Loucy (cell line): ENCODE measurements at regions not wholly inside any gene's neighbourhood (a gene's known extent, or its start where the extent isn't known, plus 50 kb on each side); places are given as distances from the start of the nearest gene placed in this dataset.

Experiments used
- H2AFZ ChIP-seq: fragments of 200-600 bp; sonication (generic); 2 replicates; pipeline ENCODE4 v1.6.0; 2016; ENCODE audit warnings: antibody characterized with exemption, mild to moderate bottlenecking, low read length, moderate library complexity
- H3F3A ChIP-seq: fragments of 200-600 bp; 2 replicates; pipeline ENCODE4 v1.6.0; 2016; ENCODE audit warnings: antibody characterized with exemption, low read depth, mild to moderate bottlenecking
- H3K27me3 ChIP-seq: fragments of 200-600 bp; sonication (generic); 2 replicates; pipeline ENCODE4 v1.6.1; 2014; ENCODE audit warnings: low read length, mild to moderate bottlenecking; ENCODE audit not compliant: insufficient read depth, poor library complexity, severe bottlenecking
- H3K36me3 ChIP-seq: fragments of 200-600 bp; sonication (generic); 2 replicates; pipeline ENCODE4 v1.6.1; 2016; ENCODE audit warnings: low read length; ENCODE audit not compliant: insufficient read depth
- H3K4me1 ChIP-seq: fragments of 200-600 bp; sonication (generic); 2 replicates; pipeline ENCODE4 v1.5.1; 2014; ENCODE audit warnings: low read length, mild to moderate bottlenecking; ENCODE audit not compliant: insufficient read depth, poor library complexity, severe bottlenecking
- H3K4me2 ChIP-seq: fragments of 200-600 bp; sonication (generic); 2 replicates; pipeline ENCODE4 v1.6.0; 2014; ENCODE audit warnings: antibody characterized with exemption, low read length, low read depth, mild to moderate bottlenecking; ENCODE audit not compliant: poor library complexity, severe bottlenecking
- H3K4me3 ChIP-seq: fragments of 200-600 bp; sonication (generic); 2 replicates; pipeline ENCODE4 v1.5.1; 2014; ENCODE audit warnings: low read length, mild to moderate bottlenecking, mixed read lengths; ENCODE audit not compliant: poor library complexity, severe bottlenecking
- H3K79me2 ChIP-seq: fragments of 200-600 bp; sonication (generic); 2 replicates; pipeline ENCODE4 v1.6.1; 2014; ENCODE audit warnings: low read length; ENCODE audit not compliant: insufficient read depth
- H3K9ac ChIP-seq: fragments of 200-600 bp; sonication (generic); 2 replicates; pipeline ENCODE4 v1.6.0; 2014; ENCODE audit warnings: mild to moderate bottlenecking, low read depth, low read length, moderate library complexity; ENCODE audit not compliant: poor library complexity, severe bottlenecking
- H3K9me2 ChIP-seq: fragments of 200-600 bp; sonication (generic); replicated peaks from 2 replicates; pipeline ENCODE4 v1.6.1; 2016; ENCODE audit warnings: low read depth, low read length, mixed read lengths
- H3K9me3 ChIP-seq: fragments of 200-600 bp; sonication (generic); 2 replicates; pipeline ENCODE4 v1.6.1; 2014; ENCODE audit warnings: mild to moderate bottlenecking, antibody characterized with exemption, low read length, low read depth; ENCODE audit not compliant: insufficient read depth
- H4K20me1 ChIP-seq: fragments of 200-600 bp; sonication (generic); 2 replicates; pipeline ENCODE4 v1.6.0; 2014; ENCODE audit warnings: antibody characterized with exemption, low read length, mild to moderate bottlenecking; ENCODE audit not compliant: insufficient read depth, poor library complexity, severe bottlenecking
- EZH2phosphoT487 ChIP-seq: fragments of 200-600 bp; IDR thresholded peaks from 2 replicates; pipeline ENCODE4 v1.6.1; 2018; ENCODE audit warnings: antibody characterized with exemption, mild to moderate bottlenecking, moderate library complexity, borderline replicate concordance
- TF ChIP-seq, protein P1 (sequence below): fragments of 200-600 bp; sonication (generic); conservative IDR thresholded peaks from 2 replicates; pipeline ENCODE4 v1.5.1; 2014; ENCODE audit warnings: mild to moderate bottlenecking, antibody characterized with exemption, low read length

DNA sequence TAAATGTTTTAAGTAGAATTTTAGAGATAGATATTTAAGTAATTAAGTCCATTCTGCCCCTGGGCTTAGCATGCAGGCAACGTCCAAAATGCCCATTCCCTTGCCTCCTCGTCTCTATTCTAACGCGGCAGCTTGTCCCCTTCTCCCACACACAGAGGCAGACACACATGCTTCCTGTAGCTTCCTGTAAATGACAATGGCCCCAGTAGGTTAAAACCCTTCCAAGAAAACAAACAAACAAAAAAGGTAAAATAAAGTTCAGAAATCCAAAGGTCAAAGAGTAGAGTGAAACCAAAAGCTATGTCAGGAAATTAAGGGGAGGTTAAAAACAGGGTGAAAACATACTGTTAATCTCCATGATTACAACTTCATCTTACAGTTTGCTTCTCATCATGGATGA, 857.6 kb downstream of the GATA3 start:
- Histone ChIP-seq H2AFZ (no peak overlapping the region), H3K9ac (no peak overlapping the region), H3K4me2 (no peak overlapping the region), H3F3A (no peaks in the 10 kb centered on the region), H3K9me2 (no peaks in the 10 kb centered on the region), H3K79me2 (no peaks in the 10 kb centered on the region), H4K20me1 (no peaks in the 10 kb centered on the region), H3K27me3 (no peaks in the 10 kb centered on the region), H3K4me3 (no peak overlapping the region), H3K4me1 (no peaks in the 10 kb centered on the region), H3K9me3 (no peaks in the 10 kb centered on the region), H3K36me3 (no peaks in the 10 kb centered on the region)
- TF ChIP-seq, protein P1, sequence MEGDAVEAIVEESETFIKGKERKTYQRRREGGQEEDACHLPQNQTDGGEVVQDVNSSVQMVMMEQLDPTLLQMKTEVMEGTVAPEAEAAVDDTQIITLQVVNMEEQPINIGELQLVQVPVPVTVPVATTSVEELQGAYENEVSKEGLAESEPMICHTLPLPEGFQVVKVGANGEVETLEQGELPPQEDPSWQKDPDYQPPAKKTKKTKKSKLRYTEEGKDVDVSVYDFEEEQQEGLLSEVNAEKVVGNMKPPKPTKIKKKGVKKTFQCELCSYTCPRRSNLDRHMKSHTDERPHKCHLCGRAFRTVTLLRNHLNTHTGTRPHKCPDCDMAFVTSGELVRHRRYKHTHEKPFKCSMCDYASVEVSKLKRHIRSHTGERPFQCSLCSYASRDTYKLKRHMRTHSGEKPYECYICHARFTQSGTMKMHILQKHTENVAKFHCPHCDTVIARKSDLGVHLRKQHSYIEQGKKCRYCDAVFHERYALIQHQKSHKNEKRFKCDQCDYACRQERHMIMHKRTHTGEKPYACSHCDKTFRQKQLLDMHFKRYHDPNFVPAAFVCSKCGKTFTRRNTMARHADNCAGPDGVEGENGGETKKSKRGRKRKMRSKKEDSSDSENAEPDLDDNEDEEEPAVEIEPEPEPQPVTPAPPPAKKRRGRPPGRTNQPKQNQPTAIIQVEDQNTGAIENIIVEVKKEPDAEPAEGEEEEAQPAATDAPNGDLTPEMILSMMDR: no peak
- TF ChIP-seq EZH2phosphoT487: no peak

DNA sequence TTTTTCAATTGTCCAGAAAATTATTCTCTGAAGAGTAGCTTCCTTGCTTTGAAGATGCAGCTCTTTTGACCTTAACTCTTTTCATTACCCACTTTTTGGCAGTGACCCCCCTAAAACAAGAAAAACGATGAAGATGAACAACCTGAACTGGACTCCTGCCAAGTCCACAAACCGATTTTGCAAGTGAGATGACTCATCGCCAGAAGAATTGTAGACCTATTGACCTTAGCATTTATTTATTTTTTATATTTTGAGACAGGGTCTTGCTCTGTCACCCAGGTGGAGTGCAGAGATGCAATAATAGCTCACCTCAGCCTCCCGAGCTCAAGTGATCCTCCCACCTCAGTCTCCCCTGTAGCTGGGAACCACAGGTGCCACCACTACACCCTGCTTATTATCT, 859.2 kb downstream of the GATA3 start:
- Histone ChIP-seq H3K9me3 (no peaks in the 10 kb centered on the region), H3K9me2 (no peaks in the 10 kb centered on the region), H3K9ac (no peak overlapping the region), H3K4me3 (no peak overlapping the region), H3F3A (no peaks in the 10 kb centered on the region), H2AFZ (no peak overlapping the region), H4K20me1 (no peaks in the 10 kb centered on the region), H3K4me1 (no peaks in the 10 kb centered on the region), H3K27me3 (no peaks in the 10 kb centered on the region), H3K36me3 (no peaks in the 10 kb centered on the region), H3K4me2 (no peak overlapping the region), H3K79me2 (no peaks in the 10 kb centered on the region)
- TF ChIP-seq, protein P1: no peak
- no peak for TF ChIP-seq EZH2phosphoT487

DNA sequence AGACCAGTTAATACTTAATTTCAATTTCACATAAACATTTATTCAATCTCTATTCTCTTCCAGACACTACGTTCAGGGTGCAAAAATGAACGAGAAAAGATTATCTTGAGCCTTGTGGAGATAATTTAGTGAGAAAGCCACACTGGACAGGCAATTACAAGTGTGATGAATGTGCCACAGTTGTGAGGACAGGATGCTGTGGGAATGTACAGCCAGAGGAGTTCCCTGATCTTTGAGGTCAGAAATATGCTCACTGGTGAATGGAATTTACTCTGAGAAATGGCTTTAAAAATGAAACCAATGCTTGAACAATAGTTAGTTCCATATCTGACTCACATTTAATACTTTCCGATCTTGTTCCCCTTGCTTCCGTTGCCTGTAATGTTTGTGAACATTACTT, 864.8 kb downstream of the GATA3 start:
- Histone ChIP-seq H3K4me1 (no peaks in the 10 kb centered on the region), H3K79me2 (no peaks in the 10 kb centered on the region), H3F3A (no peaks in the 10 kb centered on the region), H2AFZ (no peak overlapping the region), H3K9me3 (no peaks in the 10 kb centered on the region), H3K9ac (no peak overlapping the region), H3K4me3 (no peak overlapping the region), H3K4me2 (no peak overlapping the region), H3K9me2 (no peaks in the 10 kb centered on the region), H3K27me3 (no peaks in the 10 kb centered on the region), H3K36me3 (no peaks in the 10 kb centered on the region), H4K20me1 (no peaks in the 10 kb centered on the region)
- TF ChIP-seq, protein P1: no peak
- TF ChIP-seq EZH2phosphoT487: no peak
